HUDEP-2 (cell line): ENCODE measurements at regions not wholly inside any gene's neighbourhood (a gene's known extent, or its start where the extent isn't known, plus 50 kb on each side); places are given as distances from the start of the nearest gene placed in this dataset.

Source experiments
- DNase-seq, 76 experiments: peaks; one replicate each; lab custom pipeline; 2025; ENCODE audit not compliant: unreplicated experiment in 76 of 76; lab: John Stamatoyannopoulos, UW

- no peak for DNase-seq
Measured at GRCh38 chr1:59075021-59075420, 221.9 kb upstream of the FGGY start.

GRCh38 chr1:59076612-59077011, 220.3 kb upstream of the FGGY start:
- peak in 20 of 76 experiments; percentile 3 to 58 (median 20) for DNase-seq

GRCh38 chr1:59077466-59078069, 219.3 kb upstream of the FGGY start:
- DNase-seq = no peak

- DNase-seq = no peak
Measured at GRCh38 chr1:59078070-59078800, 218.7 kb upstream of the FGGY start.

- DNase-seq = no peak
Measured at GRCh38 chr1:59078866-59079265, 218.0 kb upstream of the FGGY start.

- DNase-seq = no peak
Measured at GRCh38 chr1:59079434-59080140, 217.3 kb upstream of the FGGY start.

- no peak for DNase-seq
Measured at GRCh38 chr1:59081181-59081580, 215.7 kb upstream of the FGGY start.

- DNase-seq = no peak
Measured at GRCh38 chr1:59081795-59082194, 215.1 kb upstream of the FGGY start.

- DNase-seq = peak in 24 of 76 experiments; percentile 3 to 59 (median 11)
Measured at GRCh38 chr1:59083946-59084865, 212.7 kb upstream of the FGGY start.

- no peak for DNase-seq
Measured at GRCh38 chr1:59085101-59085500, 211.8 kb upstream of the FGGY start.

- DNase-seq = no peak
Measured at GRCh38 chr1:59089036-59089798, 207.7 kb upstream of the FGGY start.

GRCh38 chr1:59089922-59090457, 206.9 kb upstream of the FGGY start:
- no peak for DNase-seq

GRCh38 chr1:59092126-59092525, 204.8 kb upstream of the FGGY start:
- DNase-seq = no peak

- no peak for DNase-seq
Measured at GRCh38 chr1:59094001-59094400, 202.9 kb upstream of the FGGY start.

GRCh38 chr1:59096501-59096900, 200.4 kb upstream of the FGGY start:
- peak in 7 of 76 experiments; percentile 1 to 31 (median 11) for DNase-seq

GRCh38 chr1:59098655-59099054, 198.2 kb upstream of the FGGY start:
- DNase-seq = no peak

- no peak for DNase-seq
Measured at GRCh38 chr1:59100708-59101374, 196.1 kb upstream of the FGGY start.

- no peak for DNase-seq
Measured at GRCh38 chr1:59101518-59101917, 195.4 kb upstream of the FGGY start.

- no peak for DNase-seq
Measured at GRCh38 chr1:59103457-59103856, 193.4 kb upstream of the FGGY start.
